Tibial nerve (tissue), 4 donors: ENCODE measurements at regions not wholly inside any gene's neighbourhood (a gene's known extent, or its start where the extent isn't known, plus 50 kb on each side); places are given as distances from the start of the nearest gene placed in this dataset.

Source experiments
- DNase-seq, 2 donors: peaks; one replicate each; pipeline ENCODE4 v3.0.0-alpha.2; 2019; ENCODE audit warnings: low spot score in 2 of 2
- H3K27ac ChIP-seq, 4 donors: fragments of 200-600 bp; sonication (generic) in 3 of 4; one replicate each; pipeline ENCODE4 v1.5.1; 2017 to 2019; ENCODE audit warnings: mild to moderate bottlenecking in 1 of 4
- H3K27me3 ChIP-seq, 2 donors: fragments of 200-600 bp; sonication (generic) in 1 of 2; one replicate each; pipeline versions ENCODE4 v1.5.1 to v1.6.0; 2017 to 2019
- H3K36me3 ChIP-seq, 3 donors: fragments of 200-600 bp; sonication (generic); one replicate each; pipeline ENCODE4 v1.5.1; 2018 to 2019
- H3K4me1 ChIP-seq, 4 donors: fragments of 200-600 bp; sonication (generic) in 3 of 4; one replicate each; pipeline ENCODE4 v1.5.1; 2017 to 2019
- H3K4me3 ChIP-seq, 4 donors: fragments of 200-600 bp; sonication (generic) in 3 of 4; one replicate each; pipeline ENCODE4 v1.5.1; 2017 to 2019; ENCODE audit warnings: mild to moderate bottlenecking in 1 of 4, moderate library complexity in 1 of 4
- H3K9me3 ChIP-seq, 4 donors: fragments of 200-600 bp; sonication (generic) in 3 of 4; one replicate each; pipeline ENCODE4 v1.5.1; 2017 to 2019
- EP300 ChIP-seq, 2 donors: sonication (generic); formaldehyde crosslinking; IDR thresholded peaks; one replicate each; pipeline ENCODE4 v1.6.1; 2017; ENCODE audit warnings: antibody characterized with exemption in 2 of 2, mild to moderate bottlenecking in 1 of 2
- POLR2A ChIP-seq, 2 donors: fragments of 450-650 bp; IDR thresholded peaks; one replicate each; pipeline ENCODE4 v1.6.1; 2017; ENCODE audit warnings: antibody characterized with exemption in 2 of 2, mild to moderate bottlenecking in 2 of 2, moderate library complexity in 2 of 2
- WGBS, 2 donors: methylation state at CpG; one replicate each; pipeline ENCODE4 v1.1.5; 2018; 5-methylcytosine and 5-hydroxymethylcytosine counted together
- TF ChIP-seq, protein P1 (sequence below), 5 experiments: fragments of 200-600 bp in 3 of 5; fragments of 450-650 bp in 2 of 5; sonication (generic) in 3 of 5; IDR thresholded peaks; one replicate each; pipeline ENCODE4 v1.5.1; 2016 to 2019; ENCODE audit warnings: antibody characterized with exemption in 5 of 5, mild to moderate bottlenecking in 3 of 5, moderate library complexity in 2 of 5

DNA sequence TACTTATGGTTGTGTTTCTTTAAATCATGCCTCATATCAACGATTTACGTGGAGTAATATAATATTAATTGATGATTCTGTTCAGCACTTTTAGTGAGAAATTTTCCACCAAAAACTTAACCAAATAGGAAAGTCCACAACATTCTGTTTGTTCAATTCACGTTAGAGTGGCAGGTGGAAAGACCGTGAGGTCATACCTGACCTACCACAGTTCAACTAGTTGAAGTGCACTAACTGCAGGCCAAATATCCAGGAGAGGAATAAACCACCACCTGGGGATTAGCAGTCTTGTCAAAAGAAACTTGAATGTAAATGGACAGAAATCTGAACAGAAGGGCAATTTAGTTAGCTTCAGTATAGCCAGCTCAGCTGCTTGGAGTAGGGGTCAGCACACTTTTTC, 577.7 kb downstream of the KIF4B start:
- no peak overlapping the region for H3K27ac ChIP-seq
- TF ChIP-seq EP300 (IDR thresholded peaks at IDR 0.05) (no peak), POLR2A (IDR thresholded peaks at IDR 0.05) (no peak)
- TF ChIP-seq, protein P1, sequence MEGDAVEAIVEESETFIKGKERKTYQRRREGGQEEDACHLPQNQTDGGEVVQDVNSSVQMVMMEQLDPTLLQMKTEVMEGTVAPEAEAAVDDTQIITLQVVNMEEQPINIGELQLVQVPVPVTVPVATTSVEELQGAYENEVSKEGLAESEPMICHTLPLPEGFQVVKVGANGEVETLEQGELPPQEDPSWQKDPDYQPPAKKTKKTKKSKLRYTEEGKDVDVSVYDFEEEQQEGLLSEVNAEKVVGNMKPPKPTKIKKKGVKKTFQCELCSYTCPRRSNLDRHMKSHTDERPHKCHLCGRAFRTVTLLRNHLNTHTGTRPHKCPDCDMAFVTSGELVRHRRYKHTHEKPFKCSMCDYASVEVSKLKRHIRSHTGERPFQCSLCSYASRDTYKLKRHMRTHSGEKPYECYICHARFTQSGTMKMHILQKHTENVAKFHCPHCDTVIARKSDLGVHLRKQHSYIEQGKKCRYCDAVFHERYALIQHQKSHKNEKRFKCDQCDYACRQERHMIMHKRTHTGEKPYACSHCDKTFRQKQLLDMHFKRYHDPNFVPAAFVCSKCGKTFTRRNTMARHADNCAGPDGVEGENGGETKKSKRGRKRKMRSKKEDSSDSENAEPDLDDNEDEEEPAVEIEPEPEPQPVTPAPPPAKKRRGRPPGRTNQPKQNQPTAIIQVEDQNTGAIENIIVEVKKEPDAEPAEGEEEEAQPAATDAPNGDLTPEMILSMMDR (IDR thresholded peaks at IDR 0.05), result no peak
- H3K4me1 ChIP-seq, result no peaks in the 10 kb centered on the region
- H3K27me3 ChIP-seq, result no peaks in the 10 kb centered on the region
- 84 to 85% methylated on average over 4 of the region's 4 CpGs for WGBS, 2 donors
- peaks cover 0 to 5% (median 0%) of the 10 kb centered on the region in 4 donors for H3K9me3 ChIP-seq
- DNase-seq, result no peak
- no peak overlapping the region for H3K4me3 ChIP-seq
- H3K36me3 ChIP-seq, result no peaks in the 10 kb centered on the region

DNA sequence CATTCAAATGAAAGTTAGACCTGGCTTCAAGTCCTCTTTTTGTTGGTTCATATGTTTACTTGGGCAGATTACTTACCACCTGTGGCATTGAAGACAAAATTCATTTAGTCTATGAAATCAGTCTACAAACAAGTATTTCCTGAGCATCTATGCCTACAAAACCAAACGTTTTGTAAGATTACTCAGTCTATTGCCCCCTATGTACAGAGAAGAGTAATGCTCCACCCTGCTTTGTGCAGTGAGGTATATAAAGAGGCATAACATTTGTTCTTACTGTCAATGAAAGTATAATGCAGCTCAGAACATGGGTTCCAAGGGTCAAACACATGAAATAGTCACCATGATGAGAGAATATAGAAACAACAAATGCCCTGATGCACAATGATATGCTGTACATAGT, 580.7 kb downstream of the KIF4B start:
- no peak overlapping the region for H3K4me3 ChIP-seq
- no peak for DNase-seq
- H3K4me1 ChIP-seq, result no peaks in the 10 kb centered on the region
- no peaks in the 10 kb centered on the region for H3K27me3 ChIP-seq
- WGBS, 2 donors, result 30 to 38% methylated on average over 1 of the region's 1 CpG
- TF ChIP-seq EP300 (IDR thresholded peaks at IDR 0.05), result no peak
- TF ChIP-seq POLR2A (IDR thresholded peaks at IDR 0.05), result no peak
- TF ChIP-seq, protein P1 (IDR thresholded peaks at IDR 0.05), result no peak
- H3K27ac ChIP-seq, result no peak overlapping the region
- H3K36me3 ChIP-seq, result no peaks in the 10 kb centered on the region
- no peaks in the 10 kb centered on the region for H3K9me3 ChIP-seq

DNA sequence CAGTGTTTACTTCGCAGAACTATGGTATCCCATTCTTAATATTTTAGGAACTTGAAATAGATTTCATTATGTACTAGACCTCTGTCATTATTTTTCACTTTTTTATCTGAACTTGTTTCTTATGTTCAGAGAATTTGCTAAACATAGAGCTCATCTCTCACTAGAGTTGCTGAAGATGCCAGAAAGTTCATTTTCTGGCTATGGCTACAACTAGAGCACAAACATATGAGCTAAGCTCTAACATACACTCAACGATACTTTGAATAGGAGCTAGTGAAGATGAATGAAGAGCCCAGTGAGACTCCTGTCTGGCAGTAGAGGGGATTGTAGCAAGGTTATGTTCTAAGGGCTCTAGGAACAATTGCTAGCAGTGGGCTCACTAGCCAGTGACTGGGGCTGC, 582.2 kb downstream of the KIF4B start:
- Histone ChIP-seq H3K4me3 (no peak overlapping the region), H3K4me1 (no peaks in the 10 kb centered on the region), H3K27ac (no peak overlapping the region), H3K27me3 (no peaks in the 10 kb centered on the region), H3K9me3 (no peaks in the 10 kb centered on the region), H3K36me3 (no peaks in the 10 kb centered on the region)
- WGBS, 2 donors, result 77 to 85% methylated on average over 2 of the region's 2 CpGs
- TF ChIP-seq, protein P1 (IDR thresholded peaks at IDR 0.05), result no peak
- no peak for TF ChIP-seq EP300 (IDR thresholded peaks at IDR 0.05)
- TF ChIP-seq POLR2A (IDR thresholded peaks at IDR 0.05), result no peak
- no peak for DNase-seq

DNA sequence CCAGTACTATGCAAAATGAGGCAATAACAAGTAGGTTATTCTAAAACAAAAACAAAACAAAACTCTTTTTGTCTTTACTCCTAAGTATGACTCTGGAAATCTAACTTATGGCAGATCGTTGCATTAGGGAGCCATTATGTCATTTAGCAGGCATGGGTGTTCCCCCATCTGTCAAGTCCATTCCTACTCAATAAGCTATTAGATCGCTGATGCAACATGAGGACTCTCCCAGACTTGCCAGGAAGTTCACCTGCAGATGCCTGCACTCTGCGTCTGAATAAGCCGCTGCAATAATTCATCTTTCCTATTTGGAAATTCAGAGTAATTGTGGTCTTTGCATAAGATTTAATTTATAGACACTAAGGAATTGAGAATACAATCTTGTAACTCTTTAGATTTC, 585.0 kb downstream of the KIF4B start:
- Histone ChIP-seq H3K27me3 (no peaks in the 10 kb centered on the region), H3K4me3 (no peak overlapping the region), H3K27ac (no peak overlapping the region), H3K36me3 (no peaks in the 10 kb centered on the region), H3K4me1 (no peaks in the 10 kb centered on the region), H3K9me3 (no peaks in the 10 kb centered on the region)
- 50 to 71% methylated on average over 4 of the region's 4 CpGs for WGBS, 2 donors
- TF ChIP-seq, protein P1 (IDR thresholded peaks at IDR 0.05), result no peak
- TF ChIP-seq POLR2A (IDR thresholded peaks at IDR 0.05) (no peak), EP300 (IDR thresholded peaks at IDR 0.05) (no peak)
- DNase-seq, result no peak

DNA sequence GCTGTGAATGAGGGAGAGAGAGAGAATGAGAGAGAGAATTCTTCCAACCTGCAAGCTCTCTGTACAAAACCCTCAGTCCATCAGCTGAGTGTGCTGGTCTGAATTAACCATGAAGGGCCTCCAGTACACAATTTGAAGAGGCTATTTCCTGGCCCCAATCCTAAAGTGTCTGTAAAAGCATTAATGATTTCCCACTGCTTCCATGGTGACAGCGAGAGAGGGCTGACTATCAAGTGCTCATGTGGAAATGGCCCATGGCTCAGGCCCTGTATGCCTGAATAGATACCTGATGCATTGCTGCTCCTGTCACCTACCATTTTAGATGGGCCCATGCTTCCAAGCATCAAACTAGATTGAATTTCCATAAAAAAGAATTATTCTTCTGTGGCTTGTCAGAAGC, 592.4 kb downstream of the KIF4B start:
- Histone ChIP-seq H3K27me3 (no peaks in the 10 kb centered on the region), H3K36me3 (no peaks in the 10 kb centered on the region), H3K4me3 (no peak overlapping the region), H3K27ac (no peak overlapping the region), H3K9me3 (no peaks in the 10 kb centered on the region), H3K4me1 (no peaks in the 10 kb centered on the region)
- TF ChIP-seq EP300 (IDR thresholded peaks at IDR 0.05), result no peak
- no peak for TF ChIP-seq POLR2A (IDR thresholded peaks at IDR 0.05)
- TF ChIP-seq, protein P1 (IDR thresholded peaks at IDR 0.05), result no peak
- DNase-seq, result no peak
- 44 to 50% methylated on average over 1 of the region's 1 CpG for WGBS, 2 donors
